ENCODE measurements at regions not wholly inside any gene's neighbourhood (a gene's known extent, or its start where the extent isn't known, plus 50 kb on each side); places are given as distances from the start of the nearest gene placed in this dataset.

DNA sequence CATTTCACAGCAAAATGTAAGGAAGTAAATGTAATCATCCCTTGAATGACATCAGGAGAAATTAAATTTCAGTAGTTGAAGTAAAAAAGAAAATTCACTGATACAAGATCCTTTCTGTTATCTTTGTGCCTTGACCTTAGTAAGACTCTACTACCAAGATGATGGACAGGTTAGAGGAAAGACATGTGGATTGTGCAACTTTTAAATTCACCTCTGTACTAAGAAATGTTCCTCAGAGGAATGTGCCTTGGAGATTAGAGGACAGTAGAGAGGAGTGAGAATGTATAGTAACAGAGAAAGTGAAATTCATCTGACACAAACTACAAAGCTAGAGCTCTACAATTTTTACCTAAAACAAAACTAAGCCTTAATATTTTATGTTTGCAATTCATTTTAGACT lies 375.3 kb downstream of the PLOD2 start:
- POLR2A ChIA-PET (ENCODE audit: low non-redundant PET) = no interaction called here
- no peaks in the 10 kb centered on the region for H3K4me1 ChIP-seq (ENCODE audit: insufficient read depth, low read length, poor library complexity, severe bottlenecking)
- no TSS peak for BruUV-seq (replicated peaks)
- CTCF ChIA-PET = no interaction called here
- no peak overlapping the region for H3K4me3 ChIP-seq (ENCODE audit: low read depth, low read length, poor library complexity, severe bottlenecking)
- no peaks in the 10 kb centered on the region for H3K36me3 ChIP-seq (ENCODE audit: insufficient read depth, low read length, poor library complexity, severe bottlenecking)
- DNase-seq (ENCODE audit: low spot score) = no peak
- no peaks in the 10 kb centered on the region for H3K27me3 ChIP-seq (replicated peaks; ENCODE audit: insufficient read depth, low read depth, low read length, poor library complexity)
- H3K27ac ChIP-seq (ENCODE audit: low read depth, low read length, poor library complexity, severe bottlenecking) = no peak overlapping the region
- TF ChIP-seq, protein P1, sequence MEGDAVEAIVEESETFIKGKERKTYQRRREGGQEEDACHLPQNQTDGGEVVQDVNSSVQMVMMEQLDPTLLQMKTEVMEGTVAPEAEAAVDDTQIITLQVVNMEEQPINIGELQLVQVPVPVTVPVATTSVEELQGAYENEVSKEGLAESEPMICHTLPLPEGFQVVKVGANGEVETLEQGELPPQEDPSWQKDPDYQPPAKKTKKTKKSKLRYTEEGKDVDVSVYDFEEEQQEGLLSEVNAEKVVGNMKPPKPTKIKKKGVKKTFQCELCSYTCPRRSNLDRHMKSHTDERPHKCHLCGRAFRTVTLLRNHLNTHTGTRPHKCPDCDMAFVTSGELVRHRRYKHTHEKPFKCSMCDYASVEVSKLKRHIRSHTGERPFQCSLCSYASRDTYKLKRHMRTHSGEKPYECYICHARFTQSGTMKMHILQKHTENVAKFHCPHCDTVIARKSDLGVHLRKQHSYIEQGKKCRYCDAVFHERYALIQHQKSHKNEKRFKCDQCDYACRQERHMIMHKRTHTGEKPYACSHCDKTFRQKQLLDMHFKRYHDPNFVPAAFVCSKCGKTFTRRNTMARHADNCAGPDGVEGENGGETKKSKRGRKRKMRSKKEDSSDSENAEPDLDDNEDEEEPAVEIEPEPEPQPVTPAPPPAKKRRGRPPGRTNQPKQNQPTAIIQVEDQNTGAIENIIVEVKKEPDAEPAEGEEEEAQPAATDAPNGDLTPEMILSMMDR (conservative IDR thresholded peaks at IDR 0.05; ENCODE audit: low read depth, low read length) = no peak
- no peak for TF ChIP-seq EZH2 (IDR thresholded peaks at IDR 0.05; ENCODE audit: borderline replicate concordance, low read depth, low read length, poor library complexity, severe bottlenecking)
- intact Hi-C loops (cut with micrococcal nuclease; ENCODE audit: unreplicated experiment) = no loop called here
- no peaks in the 10 kb centered on the region for H3K9me3 ChIP-seq (ENCODE audit: low read depth, low read length, poor library complexity, severe bottlenecking)

DNA sequence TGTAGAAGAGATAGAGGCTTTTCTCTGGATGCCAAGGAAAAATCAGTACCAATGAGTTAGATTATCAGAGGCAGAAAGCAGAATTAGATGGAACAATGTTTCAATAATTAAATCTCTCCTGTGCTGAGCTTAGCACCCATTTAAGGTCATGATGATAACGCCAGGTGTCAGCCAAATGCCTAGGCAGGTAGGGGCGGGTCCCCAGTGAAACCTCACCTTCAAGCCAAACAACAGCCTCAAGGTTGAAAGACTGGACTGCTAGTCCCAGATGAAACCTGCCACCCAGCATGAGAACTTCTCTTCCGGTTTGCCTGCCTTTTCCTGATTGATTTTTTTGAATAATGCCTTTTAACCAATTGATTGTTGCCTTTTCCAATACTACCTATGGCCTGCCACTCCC lies 363.0 kb downstream of the PLOD2 start:
- no peak overlapping the region for H3K27ac ChIP-seq (ENCODE audit: low read depth, low read length, poor library complexity, severe bottlenecking)
- ChIA-PET POLR2A (ENCODE audit: low non-redundant PET) (no interaction called here), CTCF (no interaction called here)
- H3K4me3 ChIP-seq (ENCODE audit: low read depth, low read length, poor library complexity, severe bottlenecking) = no peak overlapping the region
- no peak for TF ChIP-seq EZH2 (IDR thresholded peaks at IDR 0.05; ENCODE audit: borderline replicate concordance, low read depth, low read length, poor library complexity, severe bottlenecking)
- TF ChIP-seq, protein P1 (conservative IDR thresholded peaks at IDR 0.05; ENCODE audit: low read depth, low read length) = no peak
- H3K4me1 ChIP-seq (ENCODE audit: insufficient read depth, low read length, poor library complexity, severe bottlenecking) = peaks cover 19% of the 10 kb centered on the region
- intact Hi-C loops (cut with micrococcal nuclease; ENCODE audit: unreplicated experiment) = no loop called here
- H3K9me3 ChIP-seq (ENCODE audit: low read depth, low read length, poor library complexity, severe bottlenecking) = no peaks in the 10 kb centered on the region
- no peaks in the 10 kb centered on the region for H3K36me3 ChIP-seq (ENCODE audit: insufficient read depth, low read length, poor library complexity, severe bottlenecking)
- no TSS peak for BruUV-seq (replicated peaks)
- H3K27me3 ChIP-seq (replicated peaks; ENCODE audit: insufficient read depth, low read depth, low read length, poor library complexity) = no peaks in the 10 kb centered on the region
- no peak for DNase-seq (ENCODE audit: low spot score)

DNA sequence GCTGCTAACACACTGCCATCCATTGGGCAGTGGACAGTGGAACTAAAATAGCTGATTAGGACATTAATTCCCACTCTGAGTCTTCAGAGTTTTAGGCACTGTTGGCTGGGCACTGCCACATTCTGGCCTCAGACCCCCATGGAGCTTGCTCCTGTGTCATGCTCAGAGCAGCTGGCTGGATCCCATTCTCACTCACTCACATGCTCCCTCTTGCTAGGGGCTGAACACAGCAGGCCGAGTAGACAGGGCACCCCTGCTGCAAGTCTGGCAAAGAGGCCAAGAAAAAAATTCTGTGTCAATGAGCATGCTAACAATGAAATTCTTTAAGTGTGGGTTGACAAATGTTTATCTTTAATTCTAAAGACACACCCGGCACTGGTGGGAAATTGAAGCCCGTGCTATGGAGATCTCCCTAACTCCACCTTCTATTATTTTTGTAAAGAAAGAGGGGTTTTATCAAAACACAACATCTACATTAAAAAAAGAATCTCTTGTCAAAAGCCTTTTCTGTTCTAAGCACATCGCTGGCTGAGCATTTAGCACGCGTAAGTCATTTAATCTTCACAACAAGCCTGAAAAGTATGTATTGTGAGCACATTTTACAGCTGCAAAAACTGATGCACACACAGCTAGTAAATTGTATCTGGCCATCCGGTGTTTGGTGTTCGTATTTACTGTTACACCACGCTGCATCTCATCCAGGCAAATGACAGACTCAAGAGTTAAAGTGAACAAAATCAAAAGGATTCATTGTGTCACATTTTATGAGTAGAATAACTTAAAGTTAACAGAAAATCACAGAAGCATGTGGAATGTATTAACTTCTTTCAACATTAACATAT lies 362.1 kb downstream of the PLOD2 start:
- Histone ChIP-seq H3K27ac (ENCODE audit: low read depth, low read length, poor library complexity, severe bottlenecking) (no peak overlapping the region), H3K4me1 (ENCODE audit: insufficient read depth, low read length, poor library complexity, severe bottlenecking) (peaks cover 19% of the 10 kb centered on the region), H3K9me3 (ENCODE audit: low read depth, low read length, poor library complexity, severe bottlenecking) (no peaks in the 10 kb centered on the region), H3K4me3 (ENCODE audit: low read depth, low read length, poor library complexity, severe bottlenecking) (no peak overlapping the region), H3K36me3 (ENCODE audit: insufficient read depth, low read length, poor library complexity, severe bottlenecking) (no peaks in the 10 kb centered on the region), H3K27me3 (replicated peaks; ENCODE audit: insufficient read depth, low read depth, low read length, poor library complexity) (no peaks in the 10 kb centered on the region)
- BruUV-seq (replicated peaks) = no TSS peak
- ChIA-PET CTCF (interaction anchor here (1.0 kb wide), 1 partner anchor 22 kb away, joined by 4 read pairs; no protein-coding TSS in a partner anchor), POLR2A (ENCODE audit: low non-redundant PET) (no interaction called here)
- TF ChIP-seq, protein P1 (conservative IDR thresholded peaks at IDR 0.05; ENCODE audit: low read depth, low read length) = no peak
- no peak for TF ChIP-seq EZH2 (IDR thresholded peaks at IDR 0.05; ENCODE audit: borderline replicate concordance, low read depth, low read length, poor library complexity, severe bottlenecking)
- intact Hi-C loops (cut with micrococcal nuclease; ENCODE audit: unreplicated experiment) = no loop called here
- DNase-seq (ENCODE audit: low spot score) = peak; percentile 58

Data from A673 (cell line).